Dendritic cell treated with granulocyte-macrophage colony-stimulating factor and Interleukin-4, amounts not matched to agents 40 ng/mL and 50 ng/mL, for 4 days (primary cell): ENCODE measurements at regions not wholly inside any gene's neighbourhood (a gene's known extent, or its start where the extent isn't known, plus 50 kb on each side); places are given as distances from the start of the nearest gene placed in this dataset.

Experiments
- H3K27ac Mint-ChIP-seq: one replicate; pipeline ENCODE4 v1.8.0; 2022; ENCODE audit warnings: mild to moderate bottlenecking, mixed read lengths
- H3K27me3 Mint-ChIP-seq: one replicate; pipeline ENCODE4 v1.8.0; 2022; ENCODE audit warnings: mild to moderate bottlenecking, mixed read lengths
- H3K36me3 Mint-ChIP-seq: one replicate; pipeline ENCODE4 v1.8.0; 2022; ENCODE audit warnings: low read depth, mixed read lengths
- H3K4me1 Mint-ChIP-seq: one replicate; pipeline ENCODE4 v1.8.0; 2022; ENCODE audit warnings: low read depth, mixed read lengths
- H3K4me3 Mint-ChIP-seq: one replicate; pipeline ENCODE4 v1.8.0; 2022; ENCODE audit warnings: mild to moderate bottlenecking, moderate library complexity, mixed read lengths
- H3K9me3 Mint-ChIP-seq: one replicate; pipeline ENCODE4 v1.8.0; 2022; ENCODE audit warnings: mixed read lengths
- intact Hi-C: fragments of 100-400 bp; cut with micrococcal nuclease; formaldehyde crosslinking; loops from one replicate; pipeline ENCODE4 v1.15.0; 2022

DNA sequence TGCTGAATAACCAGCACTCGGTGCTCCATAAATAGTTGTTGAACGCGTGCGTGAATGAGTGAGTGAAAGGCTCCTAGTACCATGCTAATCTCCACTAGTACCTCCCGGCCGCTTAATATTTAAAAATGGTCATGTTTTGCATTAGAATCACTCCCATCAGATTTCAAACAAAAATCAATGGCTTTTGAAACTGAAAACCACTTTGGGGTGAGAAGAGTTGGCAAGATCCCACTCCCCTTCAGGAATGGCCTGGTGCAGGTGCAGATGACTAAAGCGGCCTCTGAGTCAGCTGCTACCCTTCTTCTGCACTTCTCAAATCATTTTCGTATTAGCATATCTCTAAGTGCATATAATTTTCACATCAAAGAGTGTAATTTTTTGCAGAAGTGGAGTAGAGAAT is 425.3 kb upstream of the PROK2 start:
- Mint-ChIP-seq H3K27me3 (peaks cover 31% of the 10 kb centered on the region), H3K27ac (no peak overlapping the region)
- intact Hi-C loops, result no loop called here

DNA sequence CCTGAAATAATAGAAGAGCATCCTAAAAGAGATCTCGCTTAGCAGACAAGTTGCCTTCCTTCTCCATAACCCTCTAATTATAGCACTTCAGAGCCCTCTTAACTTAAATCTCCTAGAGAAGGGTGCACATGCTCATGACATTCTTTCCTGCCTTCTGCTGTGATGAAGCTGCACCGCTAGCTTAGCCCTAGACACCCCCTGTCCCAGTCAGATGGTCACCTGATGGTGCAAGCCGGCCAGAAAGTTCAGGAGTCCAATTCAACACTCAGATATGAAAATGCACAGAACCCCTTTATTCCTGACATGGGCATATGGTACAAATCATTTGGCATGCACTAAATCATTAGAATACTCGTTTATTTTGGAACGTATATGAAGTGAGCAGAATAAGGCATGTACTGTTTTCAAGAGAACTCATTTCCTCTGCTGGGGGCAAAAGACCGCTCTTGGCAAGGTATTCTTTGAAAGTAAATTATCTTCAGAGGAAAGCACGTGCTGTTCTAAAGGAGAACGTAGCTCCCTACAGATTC is 420.4 kb upstream of the PROK2 start:
- Mint-ChIP-seq H3K9me3 (peaks cover 8% of the 10 kb centered on the region), H3K27ac (no peak overlapping the region), H3K27me3 (peaks cover 48% of the 10 kb centered on the region), H3K4me3 (no peak overlapping the region), H3K36me3 (no peaks in the 10 kb centered on the region), H3K4me1 (peaks cover 6% of the 10 kb centered on the region)
- intact Hi-C loops, result no loop called here

More for the DNA sequence above, 425.3 kb upstream of the PROK2 start:
- H3K36me3 Mint-ChIP-seq, result no peaks in the 10 kb centered on the region
- no peaks in the 10 kb centered on the region for H3K4me1 Mint-ChIP-seq
- H3K4me3 Mint-ChIP-seq, result no peak overlapping the region
- no peaks in the 10 kb centered on the region for H3K9me3 Mint-ChIP-seq

DNA sequence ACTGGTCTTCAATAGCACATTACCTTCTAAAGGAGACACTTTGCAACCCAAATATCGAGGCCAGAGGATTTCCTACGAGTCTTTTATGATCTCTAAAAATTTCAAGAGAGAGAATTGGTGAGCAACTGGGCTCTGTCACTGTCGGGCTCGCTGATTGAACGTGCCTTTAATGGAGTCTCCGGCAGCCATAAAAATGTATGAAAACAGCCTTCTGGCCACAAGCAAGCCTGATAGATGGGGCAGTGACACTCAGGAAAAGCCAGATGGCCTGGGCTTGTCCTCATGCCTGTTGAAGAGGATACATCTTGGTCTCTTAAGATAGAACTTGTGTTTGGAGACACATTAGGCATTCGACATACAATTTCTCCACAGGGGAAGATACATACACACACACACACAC is 419.5 kb upstream of the PROK2 start:
- peaks cover 6% of the 10 kb centered on the region for H3K4me1 Mint-ChIP-seq

DNA sequence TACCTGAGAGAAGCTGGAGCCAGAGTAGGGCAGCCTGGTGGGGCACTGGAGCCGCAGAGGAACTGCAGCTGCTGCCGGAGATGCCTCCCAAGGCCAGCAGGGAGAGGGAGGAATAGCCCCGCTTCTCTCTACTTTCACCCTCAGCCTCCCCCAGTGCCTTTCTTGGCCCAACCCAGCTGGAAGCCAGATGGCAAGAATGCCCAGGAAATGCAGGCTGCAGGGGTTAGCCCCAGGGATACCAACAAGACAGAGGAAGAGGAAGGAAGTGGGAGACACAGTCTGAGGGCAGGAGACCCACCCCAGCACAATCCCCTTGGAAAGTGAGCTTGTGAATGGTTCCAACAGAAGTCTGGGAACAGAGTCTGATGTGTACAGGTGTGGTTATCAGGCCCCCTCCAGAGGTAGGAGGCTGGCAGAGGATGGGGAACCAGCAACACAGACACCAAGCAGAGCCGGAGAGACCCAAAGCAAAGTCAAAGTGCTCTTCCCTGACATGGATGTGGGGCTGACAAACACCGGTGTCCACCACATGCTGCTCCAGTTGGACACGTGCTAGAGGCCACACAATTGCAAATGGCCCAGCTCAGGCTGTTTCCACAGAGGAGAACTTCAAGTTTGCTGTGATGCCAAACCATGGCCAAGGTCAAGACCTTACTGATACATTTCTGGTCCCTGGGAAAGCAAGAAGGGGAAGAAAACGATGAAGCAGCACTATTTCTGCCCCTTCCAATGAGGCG is 418.8 kb upstream of the PROK2 start:
- no peaks in the 10 kb centered on the region for H3K36me3 Mint-ChIP-seq
- no peak overlapping the region for H3K27ac Mint-ChIP-seq
- H3K4me3 Mint-ChIP-seq, result no peak overlapping the region
- peaks cover 6% of the 10 kb centered on the region for H3K4me1 Mint-ChIP-seq
- H3K27me3 Mint-ChIP-seq, result peaks cover 42% of the 10 kb centered on the region
- intact Hi-C loops, result no loop called here
- peaks cover 13% of the 10 kb centered on the region for H3K9me3 Mint-ChIP-seq

More for the DNA sequence above, 419.5 kb upstream of the PROK2 start:
- no peak overlapping the region for H3K4me3 Mint-ChIP-seq
- intact Hi-C loops, result no loop called here
- H3K27me3 Mint-ChIP-seq, result peaks cover 46% of the 10 kb centered on the region
- no peak overlapping the region for H3K27ac Mint-ChIP-seq
- H3K9me3 Mint-ChIP-seq, result peaks cover 13% of the 10 kb centered on the region
- no peaks in the 10 kb centered on the region for H3K36me3 Mint-ChIP-seq

DNA sequence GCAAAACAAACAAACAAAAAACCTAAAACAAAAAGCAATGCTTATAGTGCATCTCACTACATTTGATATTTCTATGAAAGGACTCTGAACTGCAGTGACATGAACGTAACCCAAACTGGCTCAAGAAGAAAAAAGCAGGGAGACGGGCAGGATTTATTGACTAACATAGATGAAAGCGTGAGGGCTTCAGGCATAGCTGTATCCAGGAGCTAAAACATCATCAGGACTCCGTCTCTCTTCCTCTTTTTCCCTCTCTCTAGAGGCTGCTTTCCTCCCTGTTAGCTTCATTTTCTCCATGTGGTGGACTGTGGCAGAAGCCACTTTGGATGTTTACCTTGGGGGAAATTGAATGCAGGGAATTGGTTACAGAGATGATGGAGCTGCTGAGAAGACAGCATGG is 418.2 kb upstream of the PROK2 start:
- no peak overlapping the region for H3K27ac Mint-ChIP-seq
- intact Hi-C loops, result no loop called here
- no peak overlapping the region for H3K4me3 Mint-ChIP-seq
- H3K9me3 Mint-ChIP-seq, result peaks cover 13% of the 10 kb centered on the region
- H3K36me3 Mint-ChIP-seq, result no peaks in the 10 kb centered on the region
- peaks cover 36% of the 10 kb centered on the region for H3K27me3 Mint-ChIP-seq
- H3K4me1 Mint-ChIP-seq, result peaks cover 6% of the 10 kb centered on the region

DNA sequence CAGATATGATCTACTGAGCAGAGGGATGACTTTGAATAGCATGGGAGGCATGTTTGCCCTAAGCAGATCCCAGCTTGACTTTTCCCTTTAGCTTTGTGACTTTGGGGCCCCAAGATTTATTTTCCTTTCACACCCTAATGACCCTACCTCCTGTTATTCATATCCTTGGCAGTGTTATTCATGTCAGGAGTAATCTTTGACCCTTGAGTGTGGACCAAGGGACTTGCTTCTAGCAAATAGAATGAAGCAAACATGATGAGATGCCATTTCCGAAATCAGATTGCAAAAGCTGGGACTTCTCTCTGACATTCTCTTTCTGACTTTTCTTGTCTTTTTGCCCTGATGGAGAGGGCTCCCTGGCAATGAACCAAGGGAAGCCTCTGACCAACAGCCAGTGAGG is 415.4 kb upstream of the PROK2 start:
- Mint-ChIP-seq H3K27ac (no peak overlapping the region), H3K27me3 (peaks cover 42% of the 10 kb centered on the region), H3K36me3 (no peaks in the 10 kb centered on the region), H3K4me1 (peaks cover 6% of the 10 kb centered on the region), H3K4me3 (no peak overlapping the region), H3K9me3 (peaks cover 13% of the 10 kb centered on the region)
- intact Hi-C loops, result no loop called here

DNA sequence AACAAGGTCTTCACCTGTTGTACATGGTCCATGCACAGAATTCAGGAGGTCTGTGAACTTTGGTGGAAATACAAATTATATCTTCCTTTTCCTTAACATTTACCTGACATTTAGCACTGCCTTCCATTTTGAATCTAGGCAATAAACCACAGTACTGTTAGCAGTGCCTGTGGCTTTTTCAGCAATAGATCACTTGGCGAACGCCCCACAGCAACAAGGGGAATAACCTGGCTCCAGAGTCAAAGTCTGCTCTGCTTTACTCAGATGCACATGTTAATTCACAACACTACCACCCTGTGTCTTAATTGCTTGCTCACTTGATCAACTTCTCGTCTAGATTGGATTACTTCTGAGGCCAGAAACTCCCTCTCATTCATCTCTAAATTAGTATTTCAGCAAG is 414.6 kb upstream of the PROK2 start:
- Mint-ChIP-seq H3K36me3 (no peaks in the 10 kb centered on the region), H3K4me1 (peaks cover 6% of the 10 kb centered on the region), H3K27ac (no peak overlapping the region), H3K9me3 (peaks cover 13% of the 10 kb centered on the region), H3K27me3 (peaks cover 36% of the 10 kb centered on the region), H3K4me3 (no peak overlapping the region)
- intact Hi-C loops, result no loop called here

DNA sequence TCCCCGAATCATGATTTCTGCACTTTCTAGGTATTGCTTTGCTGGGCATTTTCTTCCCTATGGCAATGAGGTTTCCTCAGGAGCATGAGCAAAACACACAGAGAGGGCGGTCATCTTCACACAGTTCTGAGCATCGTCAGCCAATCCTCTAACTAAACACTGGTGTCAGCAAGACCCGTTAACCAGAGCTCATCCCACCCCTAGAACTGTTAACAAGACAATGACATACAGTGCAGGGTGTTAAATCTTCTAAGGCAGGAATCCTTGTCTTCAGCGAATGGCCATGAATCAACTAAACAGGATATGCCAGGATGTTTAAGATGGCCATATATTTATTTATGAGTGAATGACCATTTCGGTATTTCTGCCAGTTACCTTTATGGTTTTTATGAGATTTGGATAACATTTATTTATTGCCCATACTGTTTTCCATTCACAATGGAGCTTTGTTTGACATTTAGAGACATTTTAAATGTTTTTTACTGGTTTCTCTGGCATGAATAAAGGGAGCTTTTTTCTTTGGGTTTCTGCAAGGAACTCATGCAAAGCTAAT is 411.5 kb upstream of the PROK2 start:
- peaks cover 13% of the 10 kb centered on the region for H3K9me3 Mint-ChIP-seq
- no peak overlapping the region for H3K4me3 Mint-ChIP-seq
- no peaks in the 10 kb centered on the region for H3K4me1 Mint-ChIP-seq
- H3K36me3 Mint-ChIP-seq, result no peaks in the 10 kb centered on the region
- intact Hi-C loops, result no loop called here
- H3K27me3 Mint-ChIP-seq, result peaks cover 30% of the 10 kb centered on the region
- no peak overlapping the region for H3K27ac Mint-ChIP-seq

DNA sequence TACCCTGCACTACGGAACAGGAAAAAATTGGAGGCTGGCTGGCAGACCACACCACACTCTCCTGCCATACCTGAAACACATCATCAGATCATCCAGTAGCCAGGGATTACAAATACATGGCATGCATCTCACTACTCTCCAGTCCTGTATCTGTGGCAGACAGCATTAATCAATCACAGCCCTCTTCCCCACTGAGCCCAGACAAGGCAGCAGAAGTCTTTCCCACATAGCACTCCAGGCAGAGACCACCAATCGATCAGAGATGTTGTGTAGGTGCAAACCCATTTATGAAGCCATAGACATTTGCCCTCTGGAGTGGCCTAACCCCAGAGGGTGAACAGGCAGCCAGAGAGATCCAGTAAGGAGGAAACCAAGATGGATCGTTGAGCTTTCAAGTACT is 410.9 kb upstream of the PROK2 start:
- Mint-ChIP-seq H3K27ac (no peak overlapping the region), H3K27me3 (peaks cover 30% of the 10 kb centered on the region), H3K4me3 (no peak overlapping the region), H3K36me3 (no peaks in the 10 kb centered on the region), H3K9me3 (peaks cover 11% of the 10 kb centered on the region), H3K4me1 (no peaks in the 10 kb centered on the region)
- intact Hi-C loops, result no loop called here

DNA sequence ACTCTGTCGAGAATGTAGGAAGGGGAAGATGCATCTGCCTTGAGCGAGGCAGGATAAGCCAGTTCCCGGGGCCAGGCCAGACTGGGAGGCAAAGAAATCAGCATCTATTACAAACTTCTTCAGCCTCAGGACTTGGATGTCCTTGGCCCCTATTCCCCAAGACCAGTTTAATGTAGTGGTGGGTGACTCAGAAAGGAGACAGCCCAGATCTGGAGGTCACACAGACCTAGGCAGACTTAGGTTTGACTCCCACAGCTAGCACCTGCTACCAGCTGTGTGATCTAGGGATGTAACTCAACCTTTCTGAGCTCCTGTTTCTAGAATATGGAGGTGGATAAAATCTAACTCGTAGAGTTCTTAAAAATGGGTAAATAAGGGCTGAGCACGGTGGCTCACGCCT is 409.5 kb upstream of the PROK2 start:
- no peaks in the 10 kb centered on the region for H3K4me1 Mint-ChIP-seq
- no peak overlapping the region for H3K27ac Mint-ChIP-seq
- no peak overlapping the region for H3K4me3 Mint-ChIP-seq
- peaks cover 35% of the 10 kb centered on the region for H3K27me3 Mint-ChIP-seq
- intact Hi-C loops, result no loop called here
- H3K9me3 Mint-ChIP-seq, result no peaks in the 10 kb centered on the region
- H3K36me3 Mint-ChIP-seq, result no peaks in the 10 kb centered on the region

DNA sequence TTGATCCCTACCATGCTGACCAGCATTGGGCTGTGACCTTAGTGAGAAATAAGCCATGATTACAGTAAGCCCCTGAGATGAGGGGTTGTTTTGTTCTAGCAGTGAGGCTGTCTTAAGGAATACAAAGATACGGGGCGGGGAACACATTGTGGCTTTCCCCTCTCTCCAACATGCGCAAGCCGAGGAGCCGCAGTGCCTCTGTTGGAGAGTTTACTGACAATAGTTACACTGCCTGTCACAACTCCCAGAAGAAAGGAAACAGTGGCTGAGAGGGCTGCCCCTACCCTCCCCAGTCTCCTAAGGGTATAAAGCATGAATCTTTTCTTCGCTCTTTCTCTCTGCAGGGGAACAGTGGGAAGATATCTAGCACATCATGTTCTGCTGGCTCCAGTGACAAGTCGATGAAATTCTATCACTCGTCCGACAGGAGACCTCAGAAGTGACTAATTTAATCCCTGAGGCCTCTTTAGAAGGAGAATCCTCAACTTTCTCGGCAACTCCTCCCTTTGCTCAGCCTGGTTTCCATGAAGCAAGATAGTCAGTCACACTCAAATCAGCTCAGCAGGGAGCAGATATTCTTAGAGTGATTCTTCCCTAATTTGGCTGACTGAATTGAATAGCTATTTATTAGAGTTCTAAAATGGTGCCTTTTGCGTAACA is 409.0 kb upstream of the PROK2 start:
- intact Hi-C loops, result no loop called here
- Mint-ChIP-seq H3K36me3 (no peaks in the 10 kb centered on the region), H3K27ac (no peak overlapping the region), H3K27me3 (peaks cover 36% of the 10 kb centered on the region), H3K9me3 (no peaks in the 10 kb centered on the region), H3K4me3 (no peak overlapping the region), H3K4me1 (no peaks in the 10 kb centered on the region)

DNA sequence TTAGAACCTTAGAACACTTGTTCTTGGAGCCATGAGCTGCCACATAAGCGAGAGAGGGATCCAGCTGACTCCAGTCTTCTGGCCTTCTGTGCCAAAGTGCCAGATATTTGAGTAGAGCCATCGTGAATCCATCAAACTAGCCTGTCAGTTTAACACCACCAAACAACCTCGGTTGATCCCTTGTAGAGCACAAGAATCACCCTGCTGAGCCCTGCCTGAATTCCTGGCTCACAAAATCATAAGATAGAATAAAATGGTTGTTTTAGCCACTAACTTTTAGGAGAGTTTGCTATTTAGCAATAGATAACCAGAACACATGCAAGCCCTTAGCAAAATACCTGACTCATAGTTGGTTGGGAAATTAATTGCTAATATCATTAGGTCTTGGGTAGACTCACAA is 407.6 kb upstream of the PROK2 start:
- Mint-ChIP-seq H3K27me3 (peaks cover 34% of the 10 kb centered on the region), H3K4me1 (no peaks in the 10 kb centered on the region), H3K4me3 (no peak overlapping the region), H3K27ac (no peak overlapping the region), H3K36me3 (no peaks in the 10 kb centered on the region), H3K9me3 (no peaks in the 10 kb centered on the region)
- intact Hi-C loops, result no loop called here

DNA sequence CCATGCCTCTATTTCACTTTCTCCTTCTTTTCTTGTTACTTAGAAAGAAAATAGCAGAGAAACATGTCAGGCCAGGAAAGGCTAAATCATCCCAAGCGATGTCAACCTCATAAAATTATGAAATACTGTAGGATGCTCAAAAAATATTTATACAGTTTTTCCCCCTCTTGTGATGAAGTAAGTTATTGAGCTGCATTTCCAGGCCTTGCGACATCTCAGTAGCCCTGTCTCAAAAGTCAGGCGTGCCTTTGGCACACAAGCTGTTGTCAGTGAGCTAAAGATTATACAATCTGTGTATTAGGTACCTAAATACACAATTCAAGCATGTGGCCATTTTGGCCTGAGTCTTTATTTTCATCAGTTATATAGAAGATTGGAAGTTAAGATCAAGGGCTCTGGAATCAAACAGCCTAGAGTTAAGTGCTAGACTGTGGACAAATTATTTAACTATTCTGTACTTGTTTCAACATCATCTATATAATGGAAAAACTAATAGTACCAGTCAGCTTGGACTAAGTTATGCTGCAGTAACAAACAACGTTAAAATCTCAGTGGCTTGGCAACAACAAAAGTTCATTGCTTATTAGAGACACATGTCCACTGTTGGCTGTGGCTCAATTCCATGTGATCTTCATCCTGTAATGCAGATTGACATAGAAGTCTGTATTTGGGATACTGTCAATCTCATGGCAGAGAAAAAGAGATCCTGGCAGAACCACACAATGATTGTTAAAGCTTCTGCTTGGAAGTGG is 406.4 kb upstream of the PROK2 start:
- Mint-ChIP-seq H3K27ac (no peak overlapping the region), H3K4me1 (peaks cover 8% of the 10 kb centered on the region), H3K36me3 (no peaks in the 10 kb centered on the region), H3K4me3 (no peak overlapping the region), H3K9me3 (no peaks in the 10 kb centered on the region), H3K27me3 (peaks cover 35% of the 10 kb centered on the region)
- intact Hi-C loops, result no loop called here

DNA sequence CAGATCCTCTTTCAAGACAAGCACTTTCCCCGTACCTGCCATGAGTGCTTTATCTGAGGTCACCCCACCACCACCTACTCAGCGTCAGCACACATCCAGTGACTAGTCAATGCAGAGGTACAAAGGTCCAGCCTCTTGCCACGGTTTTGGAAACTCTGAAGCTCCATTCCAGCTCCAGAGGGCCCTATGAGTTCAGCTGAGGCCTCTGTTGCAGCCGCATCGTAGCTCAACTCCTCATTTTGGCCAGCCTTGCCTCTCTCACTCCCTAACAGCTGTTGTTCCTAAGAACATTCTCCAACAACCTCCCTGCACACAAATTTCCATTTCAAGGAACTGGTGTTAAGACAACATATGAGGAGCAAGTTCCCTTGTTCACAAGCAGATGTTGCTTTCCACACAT is 405.1 kb upstream of the PROK2 start:
- Mint-ChIP-seq H3K27ac (no peak overlapping the region), H3K9me3 (no peaks in the 10 kb centered on the region), H3K36me3 (no peaks in the 10 kb centered on the region), H3K27me3 (peaks cover 33% of the 10 kb centered on the region), H3K4me3 (no peak overlapping the region), H3K4me1 (peaks cover 13% of the 10 kb centered on the region)
- intact Hi-C loops, result no loop called here
